Naive thymus-derived CD4-positive, alpha-beta T cell (primary cell): ENCODE measurements at regions not wholly inside any gene's neighbourhood (a gene's known extent, or its start where the extent isn't known, plus 50 kb on each side); places are given as distances from the start of the nearest gene placed in this dataset.

Experiments
- ATAC-seq: fragments of 150-1000 bp; cut with Tn5 transposase; 2 replicates; pipeline ENCODE4 v1.10.0; 2021; ENCODE audit warnings: mild to moderate bottlenecking, moderate library complexity
- CTCF ChIA-PET: fragments of 350-600 bp; sonication (Branson Sonifier 250); formaldehyde crosslinking; loops from one replicate; lab custom pipeline; 2021; ENCODE audit warnings: antibody characterized with exemption; lab: Charles Lee
- POLR2A ChIA-PET: fragments of 350-600 bp; sonication (Branson Sonifier 250); formaldehyde crosslinking; loops from one replicate; lab custom pipeline; 2021; ENCODE audit warnings: antibody characterized with exemption, inconsistent platforms; lab: Charles Lee
- DNase-seq, 9 donors: peaks; one replicate each; pipeline versions ENCODE4 v3.0.0 to v3.0.0-alpha.2; 2020 to 2022; ENCODE audit warnings: mixed read lengths in 1 of 9
- H3K27ac ChIP-seq: one replicate; pipeline ENCODE4 v1.7.0; 2013; ENCODE audit warnings: mild to moderate bottlenecking, low read depth, low read length, moderate library complexity
- H3K27me3 ChIP-seq, 2 donors: one replicate each; pipeline ENCODE4 v1.7.0; 2013; ENCODE audit warnings: low read length in 2 of 2, mild to moderate bottlenecking in 2 of 2, moderate library complexity in 2 of 2; ENCODE audit not compliant: control insufficient read depth in 2 of 2, insufficient read depth in 2 of 2
- H3K36me3 ChIP-seq, 3 experiments: 1 replicate in 2 of 3; 2 replicates in 1 of 3; pipeline ENCODE4 v1.7.0; 2013; ENCODE audit warnings: low read length in 3 of 3, mild to moderate bottlenecking in 3 of 3, moderate library complexity in 1 of 3; ENCODE audit not compliant: insufficient read depth in 3 of 3, control insufficient read depth in 2 of 3
- H3K4me1 ChIP-seq, 2 donors: one replicate each; pipeline ENCODE4 v1.7.0; 2013; ENCODE audit warnings: low read length in 2 of 2, mild to moderate bottlenecking in 2 of 2, moderate library complexity in 1 of 2; ENCODE audit not compliant: control insufficient read depth in 2 of 2, insufficient read depth in 2 of 2
- H3K4me3 ChIP-seq: 2 replicates; pipeline ENCODE4 v1.7.0; 2013; ENCODE audit warnings: mild to moderate bottlenecking, low read length
- H3K9me3 ChIP-seq, 3 experiments: 1 replicate in 2 of 3; 2 replicates in 1 of 3; pipeline ENCODE4 v1.7.0; 2013; ENCODE audit warnings: low read length in 3 of 3; ENCODE audit not compliant: control insufficient read depth in 2 of 3
- H3K27ac Mint-ChIP-seq, 9 donors: one replicate each; pipeline ENCODE4 v1.8.0; 2020 to 2022; ENCODE audit warnings: mixed read lengths in 9 of 9, mild to moderate bottlenecking in 8 of 9, moderate library complexity in 5 of 9, inconsistent platforms in 2 of 9
- H3K27me3 Mint-ChIP-seq, 5 donors: one replicate each; pipeline ENCODE4 v1.8.0; 2021 to 2022; ENCODE audit warnings: mixed read lengths in 5 of 5, mild to moderate bottlenecking in 1 of 5
- H3K36me3 Mint-ChIP-seq, 5 donors: one replicate each; pipeline ENCODE4 v1.8.0; 2020 to 2022; ENCODE audit warnings: mixed read lengths in 5 of 5, mild to moderate bottlenecking in 3 of 5, inconsistent platforms in 1 of 5
- H3K4me1 Mint-ChIP-seq, 7 donors: one replicate each; pipeline ENCODE4 v1.8.0; 2020 to 2022; ENCODE audit warnings: mixed read lengths in 7 of 7, mild to moderate bottlenecking in 3 of 7, inconsistent platforms in 1 of 7
- H3K4me3 Mint-ChIP-seq, 10 donors: one replicate each; pipeline ENCODE4 v1.8.0; 2020 to 2022; ENCODE audit warnings: mild to moderate bottlenecking in 10 of 10, mixed read lengths in 10 of 10, moderate library complexity in 6 of 10, inconsistent platforms in 2 of 10
- H3K9me3 Mint-ChIP-seq, 11 donors: one replicate each; pipeline ENCODE4 v1.8.0; 2020 to 2022; ENCODE audit warnings: mixed read lengths in 11 of 11, mild to moderate bottlenecking in 4 of 11, inconsistent platforms in 1 of 11, moderate library complexity in 1 of 11
- intact Hi-C, 2 donors: fragments of 100-400 bp; cut with micrococcal nuclease; formaldehyde crosslinking; loops; one replicate each; pipeline ENCODE4 v1.15.1; 2023

GRCh38 chr2:34103437-34103836 is 504.3 kb upstream of the FAM98A start:
- Histone ChIP-seq H3K9me3 (no peaks in the 10 kb centered on the region), H3K27ac (no peak overlapping the region), H3K4me3 (no peak overlapping the region), H3K27me3 (no peaks in the 10 kb centered on the region), H3K36me3 (no peaks in the 10 kb centered on the region), H3K4me1 (no peaks in the 10 kb centered on the region)
- Mint-ChIP-seq H3K4me3 (no peak overlapping the region), H3K27me3 (peaks cover 0 to 5% (median 0%) of the 10 kb centered on the region in 5 donors), H3K4me1 (no peaks in the 10 kb centered on the region), H3K9me3 (peaks cover 0 to 2% (median 0%) of the 10 kb centered on the region in 11 donors), H3K36me3 (no peaks in the 10 kb centered on the region), H3K27ac (no peak overlapping the region)
- no peak for DNase-seq
- ChIA-PET CTCF (no interaction called here), POLR2A (no interaction called here)
- intact Hi-C loops = no loop called here
- no peak for ATAC-seq

GRCh38 chr2:34102339-34102738 is 503.2 kb upstream of the FAM98A start:
- H3K4me1 ChIP-seq = no peaks in the 10 kb centered on the region
- ChIA-PET POLR2A (no interaction called here), CTCF (no interaction called here)
- DNase-seq (no peak), ATAC-seq (no peak)
- no peaks in the 10 kb centered on the region for H3K4me1 Mint-ChIP-seq
- no peak overlapping the region for H3K27ac Mint-ChIP-seq
- peaks cover 0 to 2% (median 0%) of the 10 kb centered on the region in 11 donors for H3K9me3 Mint-ChIP-seq
- H3K36me3 Mint-ChIP-seq = no peaks in the 10 kb centered on the region
- H3K9me3 ChIP-seq = no peaks in the 10 kb centered on the region
- H3K27me3 ChIP-seq = no peaks in the 10 kb centered on the region
- H3K4me3 Mint-ChIP-seq = no peak overlapping the region
- intact Hi-C loops = no loop called here
- no peaks in the 10 kb centered on the region for H3K36me3 ChIP-seq
- peaks cover 0 to 11% (median 4%) of the 10 kb centered on the region in 5 donors for H3K27me3 Mint-ChIP-seq
- no peak overlapping the region for H3K4me3 ChIP-seq
- no peak overlapping the region for H3K27ac ChIP-seq

GRCh38 chr2:34099377-34099776 is 500.3 kb upstream of the FAM98A start:
- H3K4me1 Mint-ChIP-seq = no peaks in the 10 kb centered on the region
- no peak overlapping the region for H3K4me3 Mint-ChIP-seq
- no peak overlapping the region for H3K27ac Mint-ChIP-seq
- Histone ChIP-seq H3K4me3 (no peak overlapping the region), H3K27me3 (no peaks in the 10 kb centered on the region), H3K27ac (no peak overlapping the region), H3K36me3 (no peaks in the 10 kb centered on the region), H3K4me1 (no peaks in the 10 kb centered on the region), H3K9me3 (no peaks in the 10 kb centered on the region)
- no peaks in the 10 kb centered on the region for H3K36me3 Mint-ChIP-seq
- intact Hi-C loops = no loop called here
- ATAC-seq (no peak), DNase-seq (no peak)
- ChIA-PET CTCF (no interaction called here), POLR2A (no interaction called here)
- peaks cover 0 to 17% (median 4%) of the 10 kb centered on the region in 5 donors for H3K27me3 Mint-ChIP-seq
- peaks cover 0 to 2% (median 0%) of the 10 kb centered on the region in 11 donors for H3K9me3 Mint-ChIP-seq

- intact Hi-C loops = no loop called here
- no peak for DNase-seq
- Mint-ChIP-seq H3K9me3 (no peaks in the 10 kb centered on the region), H3K4me3 (no peak overlapping the region), H3K27me3 (peaks cover 0 to 17% (median 4%) of the 10 kb centered on the region in 5 donors), H3K27ac (no peak overlapping the region), H3K4me1 (no peaks in the 10 kb centered on the region), H3K36me3 (no peaks in the 10 kb centered on the region)
- Histone ChIP-seq H3K4me1 (no peaks in the 10 kb centered on the region), H3K9me3 (no peaks in the 10 kb centered on the region), H3K4me3 (no peak overlapping the region), H3K36me3 (no peaks in the 10 kb centered on the region), H3K27ac (no peak overlapping the region), H3K27me3 (no peaks in the 10 kb centered on the region)
- no peak for ATAC-seq
- CTCF ChIA-PET = no interaction called here
- POLR2A ChIA-PET = no interaction called here
Observed at GRCh38 chr2:34098256-34098655, 499.2 kb upstream of the FAM98A start.

- peak; percentile 57 for ATAC-seq
- DNase-seq = peak in 6 of 9 donors; percentile 7 to 37 (median 21)
- H3K36me3 Mint-ChIP-seq = no peaks in the 10 kb centered on the region
- Histone ChIP-seq H3K27me3 (no peaks in the 10 kb centered on the region), H3K36me3 (no peaks in the 10 kb centered on the region), H3K9me3 (no peaks in the 10 kb centered on the region), H3K4me1 (no peaks in the 10 kb centered on the region), H3K27ac (no peak overlapping the region), H3K4me3 (no peak overlapping the region)
- H3K27ac Mint-ChIP-seq = no peak overlapping the region
- CTCF ChIA-PET = no interaction called here
- POLR2A ChIA-PET = no interaction called here
- H3K4me3 Mint-ChIP-seq = no peak overlapping the region
- H3K4me1 Mint-ChIP-seq = no peaks in the 10 kb centered on the region
- intact Hi-C loops = loop anchor here (1.0 kb wide), 2 partner anchors 620 to 1314 kb away; partner anchors contain the start of gene RASGRP3 (in 1 of the 2)
- peaks cover 0 to 17% (median 4%) of the 10 kb centered on the region in 5 donors for H3K27me3 Mint-ChIP-seq
- no peaks in the 10 kb centered on the region for H3K9me3 Mint-ChIP-seq
Observed at GRCh38 chr2:34096562-34097171, 497.6 kb upstream of the FAM98A start.

GRCh38 chr2:34093790-34094189 is 494.7 kb upstream of the FAM98A start:
- POLR2A ChIA-PET = no interaction called here
- H3K4me3 Mint-ChIP-seq = no peak overlapping the region

GRCh38 chr2:34070196-34070595 is 471.1 kb upstream of the FAM98A start:
- Mint-ChIP-seq H3K9me3 (peaks cover 0 to 6% (median 0%) of the 10 kb centered on the region in 11 donors), H3K27me3 (peaks cover 0 to 6% (median 4%) of the 10 kb centered on the region in 5 donors), H3K4me1 (no peaks in the 10 kb centered on the region), H3K36me3 (no peaks in the 10 kb centered on the region), H3K4me3 (no peak overlapping the region), H3K27ac (no peak overlapping the region)
- POLR2A ChIA-PET = no interaction called here
- intact Hi-C loops = no loop called here
- Histone ChIP-seq H3K36me3 (no peaks in the 10 kb centered on the region), H3K9me3 (no peaks in the 10 kb centered on the region), H3K27me3 (no peaks in the 10 kb centered on the region), H3K27ac (no peak overlapping the region), H3K4me1 (no peaks in the 10 kb centered on the region), H3K4me3 (no peak overlapping the region)
- DNase-seq (no peak), ATAC-seq (no peak)
- CTCF ChIA-PET = no interaction called here

More at GRCh38 chr2:34093790-34094189, 494.7 kb upstream of the FAM98A start:
- Histone ChIP-seq H3K27me3 (no peaks in the 10 kb centered on the region), H3K27ac (no peak overlapping the region), H3K4me1 (no peaks in the 10 kb centered on the region), H3K9me3 (no peaks in the 10 kb centered on the region), H3K4me3 (no peak overlapping the region), H3K36me3 (no peaks in the 10 kb centered on the region)
- H3K27ac Mint-ChIP-seq = no peak overlapping the region
- no peaks in the 10 kb centered on the region for H3K36me3 Mint-ChIP-seq
- H3K27me3 Mint-ChIP-seq = peaks cover 0 to 17% (median 4%) of the 10 kb centered on the region in 5 donors
- no peaks in the 10 kb centered on the region for H3K4me1 Mint-ChIP-seq
- ATAC-seq = no peak
- H3K9me3 Mint-ChIP-seq = no peaks in the 10 kb centered on the region
- intact Hi-C loops = no loop called here
- no peak for DNase-seq
- CTCF ChIA-PET = no interaction called here
